ENCODE measurements at regions not wholly inside any gene's neighbourhood (a gene's known extent, or its start where the extent isn't known, plus 50 kb on each side); places are given as distances from the start of the nearest gene placed in this dataset.

- Mint-ChIP-seq H3K27me3 (no peaks in the 10 kb centered on the region), H3K4me1 (ENCODE audit: unreplicated experiment) (peaks cover 7% of the 10 kb centered on the region), H3K27ac (no peak overlapping the region), H3K36me3 (peaks cover 3% of the 10 kb centered on the region), H3K9me3 (peaks cover 15% of the 10 kb centered on the region), H3K4me3 (no peak overlapping the region)
- TF ChIP-seq CTCF (conservative IDR thresholded peaks at IDR 0.05), result no peak
- no peak for DNase-seq (ENCODE audit: extremely low spot score, unreplicated experiment)
Measured at GRCh38 chr2:16060125-16060935, 120.0 kb downstream of the MYCN start.

- peaks cover 15% of the 10 kb centered on the region for H3K9me3 Mint-ChIP-seq
- no peaks in the 10 kb centered on the region for H3K27me3 Mint-ChIP-seq
- H3K4me3 Mint-ChIP-seq, result no peak overlapping the region
- H3K36me3 Mint-ChIP-seq, result peaks cover 3% of the 10 kb centered on the region
- H3K4me1 Mint-ChIP-seq (ENCODE audit: unreplicated experiment), result peaks cover 7% of the 10 kb centered on the region
- H3K27ac Mint-ChIP-seq, result no peak overlapping the region
- DNase-seq (ENCODE audit: extremely low spot score, unreplicated experiment), result no peak
- no peak for TF ChIP-seq CTCF (conservative IDR thresholded peaks at IDR 0.05)
Measured at GRCh38 chr2:16059393-16060016, 119.2 kb downstream of the MYCN start.

- no peak for TF ChIP-seq CTCF (conservative IDR thresholded peaks at IDR 0.05)
- Mint-ChIP-seq H3K9me3 (peaks cover 13% of the 10 kb centered on the region), H3K4me3 (no peak overlapping the region), H3K27ac (no peak overlapping the region), H3K36me3 (peaks cover 2% of the 10 kb centered on the region), H3K4me1 (ENCODE audit: unreplicated experiment) (peaks cover 7% of the 10 kb centered on the region), H3K27me3 (no peaks in the 10 kb centered on the region)
- DNase-seq (ENCODE audit: extremely low spot score, unreplicated experiment), result no peak
Measured at GRCh38 chr2:16058747-16059358, 118.5 kb downstream of the MYCN start.

- Mint-ChIP-seq H3K27ac (no peak overlapping the region), H3K27me3 (no peaks in the 10 kb centered on the region), H3K36me3 (no peaks in the 10 kb centered on the region), H3K9me3 (peaks cover 10% of the 10 kb centered on the region), H3K4me3 (no peak overlapping the region), H3K4me1 (ENCODE audit: unreplicated experiment) (peaks cover 7% of the 10 kb centered on the region)
- no peak for DNase-seq (ENCODE audit: extremely low spot score, unreplicated experiment)
- TF ChIP-seq CTCF (conservative IDR thresholded peaks at IDR 0.05), result no peak
Measured at GRCh38 chr2:16058256-16058655, 117.9 kb downstream of the MYCN start.

- no peak for TF ChIP-seq CTCF (conservative IDR thresholded peaks at IDR 0.05)
- Mint-ChIP-seq H3K4me1 (ENCODE audit: unreplicated experiment) (peaks cover 7% of the 10 kb centered on the region), H3K27ac (no peak overlapping the region), H3K36me3 (no peaks in the 10 kb centered on the region), H3K27me3 (no peaks in the 10 kb centered on the region), H3K9me3 (peaks cover 9% of the 10 kb centered on the region), H3K4me3 (no peak overlapping the region)
- DNase-seq (ENCODE audit: extremely low spot score, unreplicated experiment), result no peak
Measured at GRCh38 chr2:16057661-16058060, 117.3 kb downstream of the MYCN start.

All from type B pancreatic cell (in vitro differentiated cells).